Uterus (tissue), 3 donors: ENCODE measurements at regions not wholly inside any gene's neighbourhood (a gene's known extent, or its start where the extent isn't known, plus 50 kb on each side); places are given as distances from the start of the nearest gene placed in this dataset.

ENCODE experiments used
- DNase-seq, 2 donors: peaks; one replicate each; pipeline ENCODE4 v3.0.0-alpha.2; 2019 to 2020
- H3K27ac ChIP-seq, 2 donors: fragments of 200-600 bp; sonication (generic); 1 replicate in 1 of 2; 2 replicates in 1 of 2; pipeline ENCODE4 v1.5.1; 2016 to 2018
- H3K27me3 ChIP-seq, 2 donors: fragments of 200-600 bp; sonication (generic); one replicate each; pipeline ENCODE4 v1.5.1; 2018 to 2019; ENCODE audit warnings: control low read depth in 1 of 2
- H3K36me3 ChIP-seq, 2 donors: fragments of 200-600 bp; sonication (generic); one replicate each; pipeline ENCODE4 v1.5.1; 2019; ENCODE audit warnings: control low read depth in 1 of 2
- H3K4me1 ChIP-seq, 2 donors: fragments of 200-600 bp; sonication (generic); one replicate each; pipeline ENCODE4 v1.5.1; 2018 to 2019; ENCODE audit warnings: control low read depth in 1 of 2
- H3K4me3 ChIP-seq, 2 donors: fragments of 200-600 bp; sonication (generic); 1 replicate in 1 of 2; 2 replicates in 1 of 2; pipeline ENCODE4 v1.5.1; 2018 to 2019; ENCODE audit warnings: mild to moderate bottlenecking in 1 of 2
- H3K9me3 ChIP-seq, 2 donors: fragments of 200-600 bp; sonication (generic); one replicate each; pipeline ENCODE4 v1.5.1; 2019; ENCODE audit warnings: control low read depth in 1 of 2
- CTCF ChIP-seq, 4 experiments: fragments of 200-600 bp in 2 of 4; fragments of 450-650 bp in 2 of 4; sonication (generic) in 2 of 4; IDR thresholded peaks; one replicate each; pipeline ENCODE4 v1.5.1; 2016 to 2019; ENCODE audit warnings: antibody characterized with exemption in 4 of 4, mild to moderate bottlenecking in 2 of 4, moderate library complexity in 1 of 4
- POLR2A ChIP-seq, 2 donors: fragments of 450-650 bp; IDR thresholded peaks; one replicate each; pipeline ENCODE4 v1.6.1; 2016; ENCODE audit warnings: antibody characterized with exemption in 2 of 2, mild to moderate bottlenecking in 1 of 2, moderate library complexity in 1 of 2
- intact Hi-C: fragments of 100-400 bp; cut with DNase I; formaldehyde crosslinking; loops from one replicate; pipeline ENCODE4 v1.15.1; 2023; ENCODE audit warnings: low total_unique reads
- donor health status: DM: yes; HTN: yes; CAD: no.

- no peaks in the 10 kb centered on the region for H3K4me1 ChIP-seq
- H3K4me3 ChIP-seq: no peak overlapping the region
- no peaks in the 10 kb centered on the region for H3K27me3 ChIP-seq
- TF ChIP-seq POLR2A (IDR thresholded peaks at IDR 0.05): no peak
- no peak for TF ChIP-seq CTCF (IDR thresholded peaks at IDR 0.05)
- H3K36me3 ChIP-seq: no peaks in the 10 kb centered on the region
- no peak overlapping the region for H3K27ac ChIP-seq
- intact Hi-C loops: no loop called here
- DNase-seq: no peak
- no peaks in the 10 kb centered on the region for H3K9me3 ChIP-seq
Observed at GRCh38 chr3:193790086-193790990, 197.3 kb downstream of the OPA1 start.

DNA sequence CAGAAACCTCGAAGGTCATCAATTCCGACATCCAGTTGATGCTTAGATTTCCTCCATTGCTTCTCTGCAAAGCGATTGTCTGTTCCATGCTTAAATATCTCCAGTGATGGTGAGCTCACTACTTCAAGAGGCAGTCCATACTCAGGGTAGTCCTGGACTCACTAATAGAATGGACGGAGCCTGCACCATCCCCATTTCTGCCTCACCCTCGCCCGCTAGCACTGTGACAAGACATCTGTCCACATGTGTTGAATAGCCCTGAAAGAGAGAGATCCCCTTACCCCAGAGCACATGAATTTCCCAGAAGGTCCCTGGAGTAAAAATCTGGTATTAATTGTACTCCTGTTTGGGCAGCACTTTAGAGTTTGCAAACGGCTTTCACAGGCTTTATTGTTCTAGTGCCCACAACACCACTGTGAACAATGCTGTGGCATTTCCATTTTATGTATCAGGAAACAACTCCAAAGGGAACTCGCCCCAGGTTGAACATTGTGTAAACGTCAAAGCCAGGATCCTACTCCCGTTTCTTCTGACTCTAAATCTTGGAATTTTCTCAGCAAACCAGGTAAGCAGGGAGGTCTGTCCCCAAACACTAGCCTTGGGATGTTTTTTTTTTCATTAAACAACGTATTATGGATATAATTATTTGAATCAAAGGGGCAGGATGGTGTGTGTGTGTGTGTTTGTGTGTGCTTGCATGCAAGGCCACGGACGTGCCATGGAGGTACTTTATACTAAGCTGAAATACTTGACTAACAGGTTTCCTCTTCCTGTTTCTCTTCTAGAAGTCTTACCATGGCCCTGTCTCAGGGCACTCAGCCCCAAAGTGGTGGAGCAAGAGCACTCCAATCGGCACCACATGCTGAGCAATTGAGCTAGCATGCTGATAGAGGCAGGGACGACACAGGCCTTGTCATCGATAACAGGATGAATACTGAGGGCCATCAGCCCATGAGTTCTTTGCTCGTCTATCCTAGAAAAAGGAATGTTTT is 198.3 kb downstream of the OPA1 start:
- Histone ChIP-seq H3K4me3 (no peak overlapping the region), H3K9me3 (no peaks in the 10 kb centered on the region), H3K36me3 (no peaks in the 10 kb centered on the region), H3K4me1 (no peaks in the 10 kb centered on the region), H3K27ac (no peak overlapping the region), H3K27me3 (no peaks in the 10 kb centered on the region)
- no peak for TF ChIP-seq POLR2A (IDR thresholded peaks at IDR 0.05)
- no peak for TF ChIP-seq CTCF (IDR thresholded peaks at IDR 0.05)
- intact Hi-C loops: no loop called here
- no peak for DNase-seq

GRCh38 chr3:193793123-193793522 is 200.1 kb downstream of the OPA1 start:
- H3K27me3 ChIP-seq: no peaks in the 10 kb centered on the region
- DNase-seq: no peak
- H3K27ac ChIP-seq: no peak overlapping the region
- intact Hi-C loops: no loop called here
- TF ChIP-seq CTCF (IDR thresholded peaks at IDR 0.05) (no peak), POLR2A (IDR thresholded peaks at IDR 0.05) (no peak)
- no peaks in the 10 kb centered on the region for H3K9me3 ChIP-seq
- H3K36me3 ChIP-seq: no peaks in the 10 kb centered on the region
- no peak overlapping the region for H3K4me3 ChIP-seq
- H3K4me1 ChIP-seq: no peaks in the 10 kb centered on the region

DNA sequence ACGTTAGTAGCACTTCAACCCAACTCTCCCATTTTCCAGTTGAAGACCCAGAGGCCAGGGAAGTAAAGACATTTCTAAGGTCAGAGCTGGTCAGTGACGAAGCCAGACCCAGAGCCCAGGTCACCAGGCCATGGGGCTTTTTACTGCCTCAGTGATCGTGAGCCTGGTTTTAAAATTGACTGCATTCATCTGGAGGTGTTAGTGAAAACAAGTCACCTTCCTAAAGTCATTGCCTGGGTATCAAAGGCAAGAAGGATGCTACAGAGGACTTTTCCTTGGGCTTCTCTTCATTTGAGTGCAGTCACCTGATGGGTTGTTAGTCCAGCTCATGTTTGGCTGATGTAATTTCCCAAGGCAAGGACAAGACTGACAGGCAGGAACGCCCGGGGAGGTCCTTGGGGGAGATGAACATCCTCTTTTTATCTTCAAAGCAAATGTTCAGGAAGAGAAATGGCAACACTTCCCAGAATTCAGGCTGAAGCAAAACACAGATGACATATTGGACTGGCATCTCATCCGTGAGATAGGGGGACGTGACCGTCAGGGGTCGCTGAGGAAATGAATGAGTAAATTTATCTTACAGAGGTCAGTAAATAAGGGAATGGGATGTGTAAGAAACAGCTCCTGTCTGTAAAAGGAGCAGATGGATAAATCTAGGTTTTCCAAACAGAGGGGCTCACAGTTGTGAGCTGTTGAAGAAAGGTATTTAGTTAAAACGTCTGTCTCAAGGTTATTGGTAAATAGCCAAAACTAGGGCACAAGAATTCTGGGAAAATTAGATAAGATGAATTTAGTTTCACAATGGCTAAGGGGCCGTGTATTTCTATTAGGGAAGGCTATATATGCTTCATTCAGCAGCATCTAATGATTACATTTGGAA is 201.2 kb downstream of the OPA1 start:
- no peak overlapping the region for H3K27ac ChIP-seq
- DNase-seq: no peak
- H3K36me3 ChIP-seq: no peaks in the 10 kb centered on the region
- H3K27me3 ChIP-seq: no peaks in the 10 kb centered on the region
- intact Hi-C loops: no loop called here
- no peaks in the 10 kb centered on the region for H3K9me3 ChIP-seq
- no peaks in the 10 kb centered on the region for H3K4me1 ChIP-seq
- no peak for TF ChIP-seq CTCF (IDR thresholded peaks at IDR 0.05)
- TF ChIP-seq POLR2A (IDR thresholded peaks at IDR 0.05): no peak
- no peak overlapping the region for H3K4me3 ChIP-seq
